ENCODE measurements at regions not wholly inside any gene's neighbourhood (a gene's known extent, or its start where the extent isn't known, plus 50 kb on each side); places are given as distances from the start of the nearest gene placed in this dataset.
A peak's percentile ranks its signal among the peaks of the same experiment; 100 is the strongest.

DNA sequence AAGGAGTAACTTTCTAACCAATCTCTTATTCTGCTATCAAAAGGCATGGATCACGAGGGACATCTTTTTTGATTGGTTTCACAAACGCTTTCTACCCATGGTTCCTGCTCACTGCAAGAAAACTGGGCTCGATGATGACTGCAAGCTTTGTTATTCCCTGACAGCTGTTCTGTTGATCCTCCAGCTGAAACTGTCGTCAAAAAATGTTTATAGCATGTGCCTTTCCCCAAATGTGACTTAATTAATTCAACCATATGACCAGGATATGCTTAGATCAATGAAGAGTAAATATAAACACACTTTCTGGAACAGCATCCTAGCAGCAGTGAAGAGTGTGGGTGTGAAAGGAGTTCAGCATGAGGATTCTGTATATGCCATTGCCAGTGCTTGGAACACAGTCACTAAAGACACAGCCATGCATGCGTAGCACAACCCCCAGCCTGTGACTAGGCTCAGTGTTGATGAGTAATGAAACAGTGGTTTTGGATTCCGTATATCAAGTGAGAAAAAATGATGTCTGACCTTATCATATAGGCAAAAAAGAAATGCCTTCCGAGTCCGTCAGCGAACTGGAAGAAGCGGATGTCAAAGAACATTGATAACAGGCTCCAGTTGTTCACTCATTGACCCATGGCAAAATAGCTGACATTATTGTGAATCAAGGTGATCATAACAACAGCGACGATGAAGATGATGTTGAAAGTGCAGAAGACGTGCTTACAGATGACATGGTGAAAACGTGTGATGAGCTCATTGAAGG lies 347.4 kb downstream of the FGF9 start:
- no peaks in the 10 kb centered on the region for H3K36me3 ChIP-seq (ENCODE audit: control insufficient read depth in 3 of 3, insufficient read depth in 2 of 3, low read depth in 1 of 3, low read length in 3 of 3)
- H3K27me3 ChIP-seq (ENCODE audit: control insufficient read depth in 3 of 3, insufficient read depth in 3 of 3, low read length in 3 of 3): no peaks in the 10 kb centered on the region
- H3K4me1 ChIP-seq (ENCODE audit: control insufficient read depth in 3 of 3, insufficient read depth in 2 of 3, low read depth in 1 of 3, low read length in 2 of 3): no peaks in the 10 kb centered on the region
- peak in 1 of 2 donors; percentile 3 for DNase-seq
- no peak for FAIRE-seq
- H3K9me3 ChIP-seq (ENCODE audit: control insufficient read depth in 2 of 2, insufficient read depth in 1 of 2, low read depth in 1 of 2, low read length in 1 of 2): no peaks in the 10 kb centered on the region
- 77 to 86% (median 85%) methylated on average over 14 of the region's 14 CpGs for WGBS, 3 donors
- H3K4me3 ChIP-seq (ENCODE audit: low read depth in 1 of 3, low read length in 3 of 3): no peak overlapping the region
- H3K27ac ChIP-seq (ENCODE audit: low read depth in 1 of 3, low read length in 2 of 3): no peak overlapping the region

DNA sequence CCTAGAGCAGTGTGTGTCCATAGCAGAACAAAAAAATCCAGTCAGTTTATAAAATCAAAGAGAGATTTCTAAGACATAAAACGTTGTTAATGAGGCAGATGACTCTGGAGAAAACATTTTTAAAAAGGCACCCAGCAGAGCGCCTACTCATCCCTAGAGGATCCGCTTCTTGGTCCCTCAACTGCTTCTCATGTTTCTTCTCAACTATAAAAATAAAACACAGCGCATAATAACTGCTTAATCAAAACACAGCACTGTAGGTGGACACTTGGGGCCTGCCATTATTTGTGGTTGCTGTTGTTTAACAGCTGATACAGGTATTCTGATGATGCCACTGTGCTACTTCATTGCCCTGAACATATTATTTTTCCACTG lies 347.9 kb downstream of the FGF9 start:
- no peaks in the 10 kb centered on the region for H3K27me3 ChIP-seq (ENCODE audit: control insufficient read depth in 3 of 3, insufficient read depth in 3 of 3, low read length in 3 of 3)
- WGBS, 3 donors: 84 to 88% (median 88%) methylated on average over 4 of the region's 4 CpGs
- no peaks in the 10 kb centered on the region for H3K4me1 ChIP-seq (ENCODE audit: control insufficient read depth in 3 of 3, insufficient read depth in 2 of 3, low read depth in 1 of 3, low read length in 2 of 3)
- H3K9me3 ChIP-seq (ENCODE audit: control insufficient read depth in 2 of 2, insufficient read depth in 1 of 2, low read depth in 1 of 2, low read length in 1 of 2): no peaks in the 10 kb centered on the region
- FAIRE-seq: no peak
- no peak overlapping the region for H3K4me3 ChIP-seq (ENCODE audit: low read depth in 1 of 3, low read length in 3 of 3)
- H3K27ac ChIP-seq (ENCODE audit: low read depth in 1 of 3, low read length in 2 of 3): no peak overlapping the region
- no peaks in the 10 kb centered on the region for H3K36me3 ChIP-seq (ENCODE audit: control insufficient read depth in 3 of 3, insufficient read depth in 2 of 3, low read depth in 1 of 3, low read length in 3 of 3)
- DNase-seq: no peak

DNA sequence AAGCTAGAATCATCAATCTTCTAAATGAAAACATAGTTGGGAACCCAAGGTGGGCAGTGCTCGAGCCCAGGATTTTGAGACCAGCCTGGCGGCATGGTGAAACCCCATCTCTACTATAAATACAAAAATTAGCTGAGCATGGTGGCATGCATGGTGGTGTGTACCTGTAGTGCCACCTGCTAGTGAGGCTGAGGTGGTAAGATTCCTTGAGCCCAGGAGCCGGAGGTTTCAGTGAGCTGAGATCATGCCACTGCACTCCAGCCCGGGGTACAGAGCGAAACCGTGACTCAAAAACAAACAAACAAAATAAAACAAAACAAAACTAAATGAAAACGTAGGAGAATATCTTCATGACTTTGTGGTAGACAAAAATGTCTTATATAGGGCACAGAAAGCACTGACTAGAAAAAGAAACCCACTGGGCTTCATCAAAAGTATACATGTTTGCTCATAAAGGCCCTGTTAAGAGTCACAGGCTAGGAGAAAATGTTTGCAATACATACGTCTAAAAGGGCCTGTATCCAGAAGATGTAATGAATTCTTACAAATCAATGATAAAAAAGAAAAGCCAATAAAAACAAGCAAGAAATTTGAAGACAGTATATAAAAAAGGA lies 353.6 kb downstream of the FGF9 start:
- no peaks in the 10 kb centered on the region for H3K9me3 ChIP-seq (ENCODE audit: control insufficient read depth in 2 of 2, insufficient read depth in 1 of 2, low read depth in 1 of 2, low read length in 1 of 2)
- FAIRE-seq (no peak), DNase-seq (peak in 1 of 2 donors; percentile 5)
- H3K27me3 ChIP-seq (ENCODE audit: control insufficient read depth in 3 of 3, insufficient read depth in 3 of 3, low read length in 3 of 3): no peaks in the 10 kb centered on the region
- no peaks in the 10 kb centered on the region for H3K36me3 ChIP-seq (ENCODE audit: control insufficient read depth in 3 of 3, insufficient read depth in 2 of 3, low read depth in 1 of 3, low read length in 3 of 3)
- H3K27ac ChIP-seq (ENCODE audit: low read depth in 1 of 3, low read length in 2 of 3): no peak overlapping the region
- no peaks in the 10 kb centered on the region for H3K4me1 ChIP-seq (ENCODE audit: control insufficient read depth in 3 of 3, insufficient read depth in 2 of 3, low read depth in 1 of 3, low read length in 2 of 3)
- 74 to 80% (median 80%) methylated on average over 8 of the region's 8 CpGs for WGBS, 3 donors
- no peak overlapping the region for H3K4me3 ChIP-seq (ENCODE audit: low read depth in 1 of 3, low read length in 3 of 3)

DNA sequence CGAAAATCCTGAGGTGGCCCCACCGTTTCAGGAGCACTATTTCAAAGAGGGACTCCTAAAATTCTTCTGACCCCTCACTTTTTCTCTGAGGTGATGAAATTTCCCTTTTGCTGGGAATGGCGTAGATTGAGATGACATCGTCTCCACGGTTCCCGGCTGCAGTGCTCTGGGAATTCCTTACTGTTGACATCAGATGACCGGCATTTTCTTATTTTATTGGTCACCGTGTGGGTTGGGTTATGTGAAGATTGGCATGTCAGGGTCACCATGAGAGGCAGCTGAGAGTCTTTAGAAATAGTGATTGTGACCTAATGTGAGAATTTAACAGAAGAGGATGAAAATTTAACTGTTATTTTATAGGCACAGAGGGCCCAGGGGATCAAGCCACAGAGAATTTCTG lies 356.7 kb downstream of the FGF9 start:
- Histone ChIP-seq H3K9me3 (ENCODE audit: control insufficient read depth in 2 of 2, insufficient read depth in 1 of 2, low read depth in 1 of 2, low read length in 1 of 2) (no peaks in the 10 kb centered on the region), H3K4me1 (ENCODE audit: control insufficient read depth in 3 of 3, insufficient read depth in 2 of 3, low read depth in 1 of 3, low read length in 2 of 3) (no peaks in the 10 kb centered on the region), H3K36me3 (ENCODE audit: control insufficient read depth in 3 of 3, insufficient read depth in 2 of 3, low read depth in 1 of 3, low read length in 3 of 3) (no peaks in the 10 kb centered on the region), H3K27ac (ENCODE audit: low read depth in 1 of 3, low read length in 2 of 3) (no peak overlapping the region), H3K4me3 (ENCODE audit: low read depth in 1 of 3, low read length in 3 of 3) (no peak overlapping the region), H3K27me3 (ENCODE audit: control insufficient read depth in 3 of 3, insufficient read depth in 3 of 3, low read length in 3 of 3) (no peaks in the 10 kb centered on the region)
- WGBS, 3 donors: 88 to 89% (median 89%) methylated on average over 8 of the region's 8 CpGs
- no peak for FAIRE-seq
- DNase-seq: no peak

DNA sequence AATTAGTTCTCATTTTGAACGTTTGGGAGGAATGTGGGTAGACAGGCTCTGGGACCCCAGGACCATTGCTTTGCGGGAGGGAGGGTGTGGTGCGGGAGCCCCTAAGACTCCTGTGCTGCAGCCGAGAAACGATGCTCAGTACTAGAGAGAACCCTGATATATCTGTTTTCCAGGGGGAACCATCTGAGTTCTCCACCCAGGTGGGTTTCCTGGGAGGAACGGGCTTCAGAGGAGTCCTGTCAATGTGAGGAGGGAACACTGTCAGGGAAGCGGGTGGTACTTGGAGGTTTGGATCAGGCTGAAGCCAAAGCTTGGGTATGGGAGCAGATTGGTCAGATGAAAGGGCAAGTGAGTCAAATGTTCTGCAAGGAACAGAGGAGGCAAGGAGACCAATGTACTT lies 358.0 kb downstream of the FGF9 start:
- H3K4me1 ChIP-seq (ENCODE audit: control insufficient read depth in 3 of 3, insufficient read depth in 2 of 3, low read depth in 1 of 3, low read length in 2 of 3): no peaks in the 10 kb centered on the region
- DNase-seq (no peak), FAIRE-seq (no peak)
- no peak overlapping the region for H3K27ac ChIP-seq (ENCODE audit: low read depth in 1 of 3, low read length in 2 of 3)
- no peaks in the 10 kb centered on the region for H3K27me3 ChIP-seq (ENCODE audit: control insufficient read depth in 3 of 3, insufficient read depth in 3 of 3, low read length in 3 of 3)
- 89 to 91% (median 89%) methylated on average over 7 of the region's 7 CpGs for WGBS, 3 donors
- H3K9me3 ChIP-seq (ENCODE audit: control insufficient read depth in 2 of 2, insufficient read depth in 1 of 2, low read depth in 1 of 2, low read length in 1 of 2): no peaks in the 10 kb centered on the region
- H3K36me3 ChIP-seq (ENCODE audit: control insufficient read depth in 3 of 3, insufficient read depth in 2 of 3, low read depth in 1 of 3, low read length in 3 of 3): no peaks in the 10 kb centered on the region
- no peak overlapping the region for H3K4me3 ChIP-seq (ENCODE audit: low read depth in 1 of 3, low read length in 3 of 3)

DNA sequence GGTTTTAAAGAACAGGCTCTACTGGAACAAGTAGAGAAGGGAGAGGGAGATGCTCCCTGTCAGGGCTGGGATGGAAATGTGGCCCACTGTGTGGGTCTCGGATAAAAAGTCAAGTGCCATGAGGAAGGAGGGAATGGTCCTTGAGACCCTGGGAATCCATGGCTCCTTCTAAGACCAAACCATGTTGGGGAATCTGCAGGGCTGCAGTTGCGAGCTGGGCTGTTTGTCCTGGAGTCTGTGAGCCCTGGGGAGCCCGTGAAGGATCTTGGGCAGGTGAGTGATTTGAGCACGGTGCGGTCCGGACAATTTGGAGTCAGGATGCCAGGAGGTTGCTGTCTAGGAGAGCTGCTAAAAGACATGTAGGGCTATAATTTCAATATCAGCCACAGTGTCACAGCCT lies 359.4 kb downstream of the FGF9 start:
- 85 to 95% (median 89%) methylated on average over 6 of the region's 6 CpGs for WGBS, 3 donors
- DNase-seq (no peak), FAIRE-seq (no peak)
- Histone ChIP-seq H3K27ac (ENCODE audit: low read depth in 1 of 3, low read length in 2 of 3) (no peak overlapping the region), H3K4me1 (ENCODE audit: control insufficient read depth in 3 of 3, insufficient read depth in 2 of 3, low read depth in 1 of 3, low read length in 2 of 3) (no peaks in the 10 kb centered on the region), H3K27me3 (ENCODE audit: control insufficient read depth in 3 of 3, insufficient read depth in 3 of 3, low read length in 3 of 3) (no peaks in the 10 kb centered on the region), H3K9me3 (ENCODE audit: control insufficient read depth in 2 of 2, insufficient read depth in 1 of 2, low read depth in 1 of 2, low read length in 1 of 2) (no peaks in the 10 kb centered on the region), H3K36me3 (ENCODE audit: control insufficient read depth in 3 of 3, insufficient read depth in 2 of 3, low read depth in 1 of 3, low read length in 3 of 3) (no peaks in the 10 kb centered on the region), H3K4me3 (ENCODE audit: low read depth in 1 of 3, low read length in 3 of 3) (no peak overlapping the region)

DNA sequence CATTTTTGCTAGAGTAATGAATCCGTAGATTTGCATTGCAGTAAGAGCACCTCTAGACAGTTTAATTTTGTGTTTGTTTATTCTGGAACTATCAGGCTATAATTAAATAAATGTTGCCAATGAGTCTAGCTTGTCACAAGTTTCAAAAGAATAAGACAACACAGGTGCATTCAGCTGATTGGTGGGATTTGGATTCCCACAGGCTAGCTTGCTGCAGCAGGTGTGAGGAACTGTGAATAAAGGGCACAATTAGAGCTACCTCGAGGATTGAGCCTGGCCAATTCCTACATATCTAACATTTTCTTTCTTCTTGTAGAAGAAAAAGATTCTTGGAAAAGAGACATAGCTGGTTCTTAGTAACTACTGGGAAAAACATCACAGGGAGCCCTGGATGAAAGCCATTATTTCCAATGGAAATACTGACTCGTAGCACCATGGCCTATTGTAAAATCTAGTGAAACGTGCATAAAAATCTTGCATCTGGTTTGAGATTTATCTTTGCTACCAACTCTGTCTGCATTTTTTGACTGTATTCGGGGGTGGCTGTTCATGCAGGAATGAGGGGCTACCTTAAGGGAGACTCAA lies 360.9 kb downstream of the FGF9 start:
- no peaks in the 10 kb centered on the region for H3K9me3 ChIP-seq (ENCODE audit: control insufficient read depth in 2 of 2, insufficient read depth in 1 of 2, low read depth in 1 of 2, low read length in 1 of 2)
- 65 to 74% (median 69%) methylated on average over 5 of the region's 5 CpGs for WGBS, 3 donors
- H3K27me3 ChIP-seq (ENCODE audit: control insufficient read depth in 3 of 3, insufficient read depth in 3 of 3, low read length in 3 of 3): no peaks in the 10 kb centered on the region
- H3K36me3 ChIP-seq (ENCODE audit: control insufficient read depth in 3 of 3, insufficient read depth in 2 of 3, low read depth in 1 of 3, low read length in 3 of 3): no peaks in the 10 kb centered on the region
- no peaks in the 10 kb centered on the region for H3K4me1 ChIP-seq (ENCODE audit: control insufficient read depth in 3 of 3, insufficient read depth in 2 of 3, low read depth in 1 of 3, low read length in 2 of 3)
- H3K27ac ChIP-seq (ENCODE audit: low read depth in 1 of 3, low read length in 2 of 3): no peak overlapping the region
- no peak overlapping the region for H3K4me3 ChIP-seq (ENCODE audit: low read depth in 1 of 3, low read length in 3 of 3)
- no peak for DNase-seq
- FAIRE-seq: no peak

DNA sequence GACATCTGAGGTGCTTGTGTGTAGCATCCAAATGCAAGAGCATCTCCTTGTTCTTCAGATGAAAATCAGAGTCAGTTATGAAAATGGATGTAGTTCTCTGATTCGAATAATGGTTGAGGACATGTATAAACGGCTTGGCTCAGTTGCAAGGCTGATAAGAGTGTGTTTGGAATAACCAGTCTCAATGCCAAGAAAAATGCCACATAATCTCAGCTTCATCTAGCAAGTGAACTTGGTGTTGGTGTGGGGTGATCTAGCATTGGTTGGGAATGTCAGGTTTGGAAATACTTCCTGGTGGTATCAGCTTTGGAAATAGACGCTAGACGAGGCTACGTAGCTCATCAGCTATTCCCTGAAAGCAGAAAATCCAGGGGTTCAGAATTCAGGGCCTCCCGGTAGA lies 362.0 kb downstream of the FGF9 start:
- Histone ChIP-seq H3K4me1 (ENCODE audit: control insufficient read depth in 3 of 3, insufficient read depth in 2 of 3, low read depth in 1 of 3, low read length in 2 of 3) (no peaks in the 10 kb centered on the region), H3K9me3 (ENCODE audit: control insufficient read depth in 2 of 2, insufficient read depth in 1 of 2, low read depth in 1 of 2, low read length in 1 of 2) (no peaks in the 10 kb centered on the region), H3K36me3 (ENCODE audit: control insufficient read depth in 3 of 3, insufficient read depth in 2 of 3, low read depth in 1 of 3, low read length in 3 of 3) (no peaks in the 10 kb centered on the region), H3K4me3 (ENCODE audit: low read depth in 1 of 3, low read length in 3 of 3) (no peak overlapping the region), H3K27me3 (ENCODE audit: control insufficient read depth in 3 of 3, insufficient read depth in 3 of 3, low read length in 3 of 3) (no peaks in the 10 kb centered on the region), H3K27ac (ENCODE audit: low read depth in 1 of 3, low read length in 2 of 3) (no peak overlapping the region)
- WGBS, 3 donors: 81 to 90% (median 82%) methylated on average over 6 of the region's 6 CpGs
- DNase-seq (no peak), FAIRE-seq (no peak)

All from small intestine (tissue), 7 donors.